HepG2 (cell line): ENCODE measurements at regions not wholly inside any gene's neighbourhood (a gene's known extent, or its start where the extent isn't known, plus 50 kb on each side); places are given as distances from the start of the nearest gene placed in this dataset.

Source experiments
- ATAC-seq: fragments of 200-7000 bp; cut with Tn5 transposase; 3 replicates; pipeline ENCODE4 v1.9.1; 2020; ENCODE audit warnings: mild to moderate bottlenecking, moderate library complexity
- BruUV-seq: library from RNA; stranded (reverse); fragments of 400-500 nt; replicated peaks from 2 replicates; lab custom pipeline; 2021; lab: Mats Ljungman, UMichigan
- CTCF ChIA-PET: fragments of 300-600 bp; formaldehyde crosslinking; extraction: SDS; loops from one replicate; lab custom pipeline; 2021; ENCODE audit warnings: low total read pairs, inconsistent platforms, low intra/inter-chr PET ratio; lab: Yijun Ruan, JAX
- POLR2A ChIA-PET: fragments of 350-600 bp; sonication (Branson Sonifier 250); formaldehyde crosslinking; loops from one replicate; lab custom pipeline; 2020; ENCODE audit warnings: antibody characterized with exemption, inconsistent platforms; lab: Yijun Ruan, JAX
- DNase-seq: peaks from one replicate; pipeline ENCODE4 v3.0.0-alpha.2; 2015; ENCODE audit warnings: low spot score
- FAIRE-seq: peaks from 3 replicates; lab custom pipeline; 2011; peaks lifted over from hg19 to GRCh38; lab: Jason Lieb, UNC
- H2AFZ ChIP-seq: one replicate; pipeline ENCODE4 v1.6.1; 2011; ENCODE audit warnings: low read length, inconsistent platforms
- H3K27ac ChIP-seq: fragments of 300-600 bp; 3 replicates; pipeline ENCODE4 v1.8.0; 2011; ENCODE audit warnings: mixed run types, mild to moderate bottlenecking, mixed read lengths, low read length, inconsistent platforms; ENCODE audit not compliant: insufficient read depth; ENCODE audit errors: extremely low read length
- H3K27me3 ChIP-seq, 2 experiments: fragments of 200-600 bp in 1 of 2; 2 replicates in 1 of 2; 3 replicates in 1 of 2; pipeline versions ENCODE4 v1.6.0 to v1.8.0; 2011; ENCODE audit warnings: low read length in 2 of 2, mild to moderate bottlenecking in 2 of 2, moderate library complexity in 2 of 2, inconsistent platforms in 1 of 2; ENCODE audit not compliant: insufficient read depth in 2 of 2, control insufficient read depth in 1 of 2
- H3K36me3 ChIP-seq, 2 experiments: fragments of 200-600 bp in 1 of 2; replicated peaks in 1 of 2; 2 replicates in 1 of 2; 3 replicates in 1 of 2; pipeline versions ENCODE4 v1.5.1 to v1.8.0; 2011; ENCODE audit warnings: low read length in 2 of 2, inconsistent platforms in 1 of 2; ENCODE audit not compliant: insufficient read depth in 2 of 2, control insufficient read depth in 1 of 2
- H3K4me1 ChIP-seq: 2 replicates; pipeline ENCODE4 v1.5.1; 2012; ENCODE audit warnings: low read length, inconsistent platforms; ENCODE audit not compliant: insufficient read depth
- H3K4me2 ChIP-seq: 2 replicates; pipeline ENCODE4 v1.6.0; 2011; ENCODE audit warnings: low read depth, low read length, inconsistent platforms
- H3K4me3 ChIP-seq, 3 experiments: fragments of 200-600 bp in 1 of 3; sonication (generic), shearing (Covaris generic) in 1 of 3; replicated peaks in 1 of 3; 2 replicates each; pipeline ENCODE4 v1.5.1; 2011 to 2016; ENCODE audit warnings: low read length in 3 of 3, inconsistent platforms in 2 of 3, low read depth in 2 of 3, mild to moderate bottlenecking in 2 of 3, control low read depth in 1 of 3, mixed read lengths in 1 of 3; ENCODE audit not compliant: insufficient read depth in 1 of 3
- H3K79me2 ChIP-seq: one replicate; pipeline ENCODE4 v1.6.1; 2011; ENCODE audit warnings: low read length, inconsistent platforms; ENCODE audit not compliant: insufficient read depth
- H3K9ac ChIP-seq: 2 replicates; pipeline ENCODE4 v1.6.0; 2011; ENCODE audit warnings: mild to moderate bottlenecking, low read depth, low read length, inconsistent platforms; ENCODE audit not compliant: insufficient read depth
- H3K9me3 ChIP-seq: 2 replicates; pipeline ENCODE4 v1.5.1; 2012; ENCODE audit warnings: mild to moderate bottlenecking, low read length
- H4K20me1 ChIP-seq: 2 replicates; pipeline ENCODE4 v1.6.0; 2011; ENCODE audit warnings: inconsistent platforms, mild to moderate bottlenecking, low read length, moderate library complexity; ENCODE audit not compliant: insufficient read depth
- HDAC1 ChIP-seq: sonication (generic); formaldehyde crosslinking; IDR thresholded peaks from 2 replicates; pipeline ENCODE4 v1.5.1; 2020; ENCODE audit warnings: mild to moderate bottlenecking, missing genetic modification reagents
- HMGA1 ChIP-seq: sonication (generic); formaldehyde crosslinking; conservative IDR thresholded peaks from 2 replicates; pipeline ENCODE4 v1.4.0; 2020; ENCODE audit warnings: missing genetic modification reagents
- POLR2AphosphoS5 ChIP-seq: IDR thresholded peaks from 2 replicates; pipeline ENCODE4 v1.6.1; 2012; ENCODE audit warnings: low read depth, low read length
- RFX1 ChIP-seq: fragments of 450-650 bp; IDR thresholded peaks from 2 replicates; pipeline ENCODE4 v1.6.1; 2017
- SNAPC2 ChIP-seq: sonication (generic); formaldehyde crosslinking; IDR thresholded peaks from 2 replicates; pipeline ENCODE4 v1.8.1; 2022; ENCODE audit warnings: mild to moderate bottlenecking, missing genetic modification reagents
- STAG1 ChIP-seq: sonication (generic); formaldehyde crosslinking; IDR thresholded peaks from 2 replicates; pipeline ENCODE4 v1.4.0; 2020; ENCODE audit warnings: missing genetic modification reagents
- TEAD2 ChIP-seq: sonication (generic); formaldehyde crosslinking; IDR thresholded peaks from 2 replicates; pipeline ENCODE4 v1.9.0; 2021; ENCODE audit warnings: missing genetic modification reagents
- TMF1 ChIP-seq: sonication (generic); formaldehyde crosslinking; IDR thresholded peaks from 2 replicates; pipeline ENCODE4 v1.8.1; 2022; ENCODE audit warnings: low read depth, missing genetic modification reagents
- WGBS: methylation state at CpG from one replicate; pipeline ENCODE4 v1.1.6; 2017; ENCODE audit warnings: low lambda C conversion rate; 5-methylcytosine and 5-hydroxymethylcytosine counted together
- in situ Hi-C: cut with HindIII; loops from 2 replicates; pipeline ENCODE4 v1.10.0; 2017; ENCODE audit warnings: low pct_unique_long_range_greater_than_20kb; ENCODE audit not compliant: extremely low pct_ligation_motif_present
- intact Hi-C: fragments of 100-400 bp; cut with micrococcal nuclease; formaldehyde crosslinking; loops from one replicate; pipeline ENCODE4 v1.10.0; 2022; ENCODE audit not compliant: unreplicated experiment

GRCh38 chr3:118641608-118642007, 393.0 kb downstream of the IGSF11 start:
- ChIA-PET CTCF (no interaction called here), POLR2A (no interaction called here)
- Histone ChIP-seq H3K27me3 (no peaks in the 10 kb centered on the region; a peak in 1 of 5 replicates), H3K79me2 (no peaks in the 10 kb centered on the region), H3K4me2 (no peak overlapping the region), H3K27ac (no peak overlapping the region), H3K9ac (no peak overlapping the region), H3K36me3 (no peaks in the 10 kb centered on the region), H3K4me1 (no peaks in the 10 kb centered on the region), H4K20me1 (no peaks in the 10 kb centered on the region), H3K9me3 (no peaks in the 10 kb centered on the region), H2AFZ (no peak overlapping the region), H3K4me3 (no peak overlapping the region)
- in situ Hi-C loops, result loop anchor here (25.0 kb wide), 1 partner anchor 654 kb away; no protein-coding TSS in a partner anchor
- BruUV-seq, result no TSS peak
- no peak for FAIRE-seq
- TF ChIP-seq TEAD2 (CRISPR knock-in tag) (no peak), RFX1 (peak; percentile 43)
- no peak for ATAC-seq
- intact Hi-C loops, result no loop called here
- DNase-seq, result no peak
- 5% methylated on average over 3 of the region's 4 CpGs for WGBS

- 11% methylated on average over 1 of the region's 2 CpGs for WGBS
- DNase-seq (no peak), ATAC-seq (no peak), FAIRE-seq (no peak)
- Histone ChIP-seq H3K36me3 (no peaks in the 10 kb centered on the region), H3K4me1 (no peaks in the 10 kb centered on the region), H3K4me3 (no peak overlapping the region), H3K79me2 (no peaks in the 10 kb centered on the region), H3K27me3 (no peaks in the 10 kb centered on the region; a peak in 1 of 5 replicates), H3K4me2 (no peak overlapping the region), H2AFZ (no peak overlapping the region), H4K20me1 (no peaks in the 10 kb centered on the region), H3K9ac (no peak overlapping the region), H3K9me3 (no peaks in the 10 kb centered on the region), H3K27ac (no peak overlapping the region)
- CTCF ChIA-PET, result no interaction called here
- intact Hi-C loops, result no loop called here
- POLR2A ChIA-PET, result no interaction called here
- 0 out of 2 replicates have a peak, but pooled peaks have one; percentile 13 for TF ChIP-seq STAG1
- no peak for TF ChIP-seq HDAC1 (CRISPR knock-in tag)
- TF ChIP-seq HMGA1 (CRISPR knock-in tag), result no peak
- TF ChIP-seq SNAPC2 (CRISPR knock-in tag), result no peak
- TF ChIP-seq POLR2AphosphoS5, result no peak
- TF ChIP-seq TMF1 (CRISPR knock-in tag), result no peak
- BruUV-seq, result no TSS peak
- in situ Hi-C loops, result no loop called here
Measured at GRCh38 chr3:118671192-118671591, 363.5 kb downstream of the IGSF11 start.
